Activated naive CD4-positive, alpha-beta T cell treated with anti-CD3 and anti-CD28 coated beads for 36 hours (primary cell): ENCODE measurements at regions not wholly inside any gene's neighbourhood (a gene's known extent, or its start where the extent isn't known, plus 50 kb on each side); places are given as distances from the start of the nearest gene placed in this dataset.
A peak's percentile ranks its signal among the peaks of the same experiment; 100 is the strongest.
"Not testable (repeated sequence)": the region's sequence is repeated elsewhere in the genome, so short reads cannot be mapped to it uniquely, and the experiment has no call there.

Experiments used
- CTCF ChIA-PET: fragments of 350-600 bp; sonication (Branson Sonifier 250); formaldehyde crosslinking; loops from one replicate; lab custom pipeline; 2021; ENCODE audit warnings: antibody characterized with exemption; lab: Charles Lee
- DNase-seq: peaks from one replicate; pipeline ENCODE4 v3.0.0-alpha.2; 2020
- H3K27ac Mint-ChIP-seq: one replicate; pipeline ENCODE4 v1.8.0; 2021; ENCODE audit warnings: mild to moderate bottlenecking, mixed read lengths
- H3K27me3 Mint-ChIP-seq: one replicate; pipeline ENCODE4 v1.8.0; 2021; ENCODE audit warnings: low read depth, mixed read lengths
- H3K36me3 Mint-ChIP-seq: one replicate; pipeline ENCODE4 v1.8.0; 2021; ENCODE audit warnings: low read depth, mixed read lengths
- H3K4me1 Mint-ChIP-seq: one replicate; pipeline ENCODE4 v1.8.0; 2021; ENCODE audit warnings: low read depth, mixed read lengths
- H3K4me3 Mint-ChIP-seq: one replicate; pipeline ENCODE4 v1.8.0; 2021; ENCODE audit warnings: mild to moderate bottlenecking, moderate library complexity, mixed read lengths
- H3K9me3 Mint-ChIP-seq: one replicate; pipeline ENCODE4 v1.8.0; 2021; ENCODE audit warnings: mixed read lengths
- intact Hi-C: fragments of 100-400 bp; cut with micrococcal nuclease; formaldehyde crosslinking; loops from one replicate; pipeline ENCODE4 v1.15.1; 2023

DNA sequence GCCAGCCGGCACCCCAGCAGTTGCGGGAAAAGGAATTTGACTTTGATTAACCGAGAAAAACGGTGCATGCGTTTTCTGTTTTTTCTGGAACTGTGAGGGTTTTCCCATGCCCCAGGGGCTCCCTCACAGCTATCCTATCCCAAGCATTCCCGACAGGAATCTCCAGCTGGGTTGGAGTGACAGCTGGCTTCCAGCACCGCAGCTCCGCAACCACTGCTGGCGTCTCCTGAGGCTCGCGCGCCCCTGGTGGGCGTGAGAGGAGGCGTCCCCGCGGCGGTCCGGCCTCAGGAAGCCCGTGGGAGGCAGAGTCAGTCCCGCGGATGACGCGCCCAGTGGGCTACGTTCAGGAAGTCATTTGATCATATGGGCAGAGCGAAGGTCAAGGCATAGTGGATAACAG is 623.2 kb downstream of the SPATA31A6 start:
- intact Hi-C loops, H3K9me3 Mint-ChIP-seq, H3K27ac Mint-ChIP-seq, CTCF ChIA-PET, H3K27me3 Mint-ChIP-seq, DNase-seq, H3K4me3 Mint-ChIP-seq, H3K4me1 Mint-ChIP-seq, H3K36me3 Mint-ChIP-seq: not testable (repeated sequence)

DNA sequence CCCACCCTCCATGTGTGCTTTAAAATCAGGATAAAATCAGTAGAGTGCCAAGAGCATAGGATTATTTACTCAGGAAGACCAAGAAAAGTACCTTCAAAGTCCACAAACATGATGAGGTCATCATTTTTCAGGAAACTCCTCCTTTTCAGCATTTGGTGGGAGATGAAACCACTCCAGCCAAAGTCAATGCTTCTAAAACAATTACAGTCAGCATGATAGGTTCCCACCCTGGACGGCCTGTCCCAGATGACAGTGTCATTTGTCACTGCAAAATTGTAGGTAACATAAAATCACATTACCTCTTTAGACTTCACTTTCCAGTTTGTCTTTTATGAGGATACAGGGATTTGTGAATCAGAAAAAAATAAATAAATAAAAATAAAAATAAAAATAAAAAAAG is 638.0 kb downstream of the SPATA31A6 start:
- CTCF ChIA-PET, H3K36me3 Mint-ChIP-seq, DNase-seq, H3K27me3 Mint-ChIP-seq, H3K9me3 Mint-ChIP-seq, H3K4me1 Mint-ChIP-seq, H3K4me3 Mint-ChIP-seq, H3K27ac Mint-ChIP-seq, intact Hi-C loops: not testable (repeated sequence)

DNA sequence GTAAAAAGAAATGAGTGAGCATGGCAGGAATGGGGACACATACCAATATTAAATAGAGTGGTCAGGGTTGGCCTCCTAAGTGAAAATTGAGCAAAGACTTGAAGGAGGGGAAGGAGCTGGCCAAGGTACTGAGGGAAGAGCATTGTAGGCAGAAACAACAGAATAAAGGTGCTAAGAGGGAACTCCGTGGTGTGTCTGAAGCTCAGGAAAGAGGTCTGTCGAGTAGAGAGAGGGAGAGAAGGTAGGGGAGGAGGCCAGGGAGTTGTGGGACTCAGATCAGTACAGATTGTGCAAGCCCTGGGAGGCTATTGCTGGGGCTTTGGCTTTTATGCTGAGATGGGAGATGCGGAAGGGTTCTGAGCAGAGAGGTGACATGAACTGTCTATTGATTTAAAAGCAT is 664.7 kb downstream of the SPATA31A6 start:
- not testable (repeated sequence) for H3K36me3 Mint-ChIP-seq

DNA sequence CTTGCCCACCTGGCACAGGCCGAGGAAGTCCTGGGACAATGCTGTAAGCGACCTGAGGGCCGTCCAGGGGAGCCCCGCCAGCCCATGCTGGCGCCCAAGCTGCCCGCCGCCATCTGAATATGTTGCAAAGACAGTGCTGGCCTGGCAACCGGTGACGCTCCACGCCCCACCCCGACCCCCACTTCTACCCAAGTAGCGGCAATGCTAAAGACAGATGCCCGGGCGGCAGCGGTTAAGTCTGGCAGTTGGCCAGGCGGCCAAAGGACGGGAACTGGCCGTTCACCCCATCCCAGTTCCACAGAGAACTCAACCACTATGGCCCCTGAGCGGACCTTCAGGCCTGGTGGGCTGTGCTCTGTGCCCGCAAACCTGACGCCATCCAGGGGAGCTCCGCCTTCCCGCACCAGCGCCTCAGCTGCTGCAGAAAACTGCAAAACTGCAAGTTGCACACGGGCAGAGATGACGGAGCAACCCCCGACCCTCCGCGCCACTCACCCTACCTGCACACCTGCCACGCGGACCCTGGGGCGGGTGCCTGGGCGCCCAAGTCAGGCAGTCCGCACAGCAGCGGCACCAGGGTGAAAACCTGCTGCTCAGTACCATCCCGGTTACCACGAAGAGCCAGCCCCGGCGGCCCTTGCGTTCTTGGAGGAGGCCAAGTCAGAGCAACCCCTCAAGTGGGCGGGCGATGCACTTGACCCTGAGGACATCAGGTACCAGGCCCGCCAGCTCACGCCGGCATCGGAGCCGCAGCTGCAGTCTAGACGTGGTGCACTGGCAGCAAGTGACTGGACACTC is 667.6 kb downstream of the SPATA31A6 start:
- H3K4me3 Mint-ChIP-seq, CTCF ChIA-PET, H3K9me3 Mint-ChIP-seq, DNase-seq, H3K27ac Mint-ChIP-seq, H3K27me3 Mint-ChIP-seq, H3K36me3 Mint-ChIP-seq, H3K4me1 Mint-ChIP-seq, intact Hi-C loops: not testable (repeated sequence)

More for the DNA sequence above, 664.7 kb downstream of the SPATA31A6 start:
- intact Hi-C loops, H3K27ac Mint-ChIP-seq, H3K27me3 Mint-ChIP-seq, CTCF ChIA-PET, H3K9me3 Mint-ChIP-seq, H3K4me3 Mint-ChIP-seq, H3K4me1 Mint-ChIP-seq, DNase-seq: not testable (repeated sequence)

DNA sequence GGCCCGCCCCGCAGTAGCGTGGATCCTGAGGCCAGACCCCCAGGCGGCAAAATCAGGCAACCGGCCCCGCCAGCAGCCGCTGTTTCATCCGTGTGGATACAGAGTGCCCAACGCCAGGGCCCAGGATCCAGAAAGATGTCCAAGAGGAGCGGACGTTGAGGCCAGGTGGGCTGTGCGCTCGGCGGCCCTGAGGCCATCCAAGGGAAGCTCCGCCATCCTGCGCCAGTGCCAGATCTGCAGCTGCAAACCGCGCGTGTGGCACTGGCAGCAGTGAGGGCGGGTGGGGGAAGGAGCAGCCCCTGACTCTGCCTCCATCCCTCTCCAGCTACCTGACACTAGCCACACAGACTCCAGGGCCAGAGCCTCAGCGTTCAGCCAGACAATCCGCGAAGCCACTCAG is 668.2 kb downstream of the SPATA31A6 start:
- H3K27me3 Mint-ChIP-seq, DNase-seq, CTCF ChIA-PET, intact Hi-C loops, H3K27ac Mint-ChIP-seq, H3K36me3 Mint-ChIP-seq, H3K9me3 Mint-ChIP-seq, H3K4me3 Mint-ChIP-seq, H3K4me1 Mint-ChIP-seq: not testable (repeated sequence)

DNA sequence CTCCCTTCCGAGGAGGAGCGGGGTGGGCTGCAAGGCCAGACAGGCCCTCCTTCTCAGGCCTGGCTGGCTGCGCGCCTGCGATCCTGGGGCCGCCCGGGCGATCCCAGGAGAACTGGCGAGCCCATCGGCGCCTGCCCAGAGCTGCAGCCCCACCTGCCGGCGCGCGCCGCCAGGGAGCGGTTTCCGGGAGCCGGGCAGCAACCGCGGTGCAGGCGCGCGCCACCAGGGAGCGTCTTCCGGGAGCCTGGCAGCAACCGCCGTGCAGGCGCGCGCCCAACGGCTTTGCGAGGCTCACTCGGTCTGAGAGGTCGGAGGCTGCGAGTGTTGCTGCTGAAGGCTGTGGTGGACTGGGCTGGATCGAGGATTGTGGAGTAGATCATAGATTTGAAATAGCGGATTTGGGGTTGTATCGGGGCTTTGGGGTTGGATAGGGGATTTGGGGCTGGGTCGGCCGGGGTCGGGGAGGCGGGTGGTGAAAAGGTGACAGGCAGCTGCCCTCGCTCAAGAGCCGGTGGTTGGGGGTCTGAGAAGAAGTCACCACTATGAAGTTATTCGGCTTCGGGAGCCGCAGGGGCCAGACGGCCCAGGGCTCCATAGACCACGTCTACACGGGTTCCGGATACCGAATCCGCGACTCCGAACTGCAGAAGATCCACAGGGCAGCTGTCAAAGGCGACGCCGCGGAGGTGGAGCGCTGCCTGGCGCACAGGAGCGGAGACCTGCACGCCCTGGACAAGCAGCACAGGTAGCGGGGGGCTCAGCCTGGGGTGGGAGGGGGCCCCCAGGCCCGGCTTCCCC is 668.9 kb downstream of the SPATA31A6 start:
- H3K4me3 Mint-ChIP-seq, H3K36me3 Mint-ChIP-seq, CTCF ChIA-PET, H3K4me1 Mint-ChIP-seq, intact Hi-C loops, H3K27me3 Mint-ChIP-seq, H3K9me3 Mint-ChIP-seq, H3K27ac Mint-ChIP-seq: not testable (repeated sequence)
- DNase-seq = peak; percentile 8

DNA sequence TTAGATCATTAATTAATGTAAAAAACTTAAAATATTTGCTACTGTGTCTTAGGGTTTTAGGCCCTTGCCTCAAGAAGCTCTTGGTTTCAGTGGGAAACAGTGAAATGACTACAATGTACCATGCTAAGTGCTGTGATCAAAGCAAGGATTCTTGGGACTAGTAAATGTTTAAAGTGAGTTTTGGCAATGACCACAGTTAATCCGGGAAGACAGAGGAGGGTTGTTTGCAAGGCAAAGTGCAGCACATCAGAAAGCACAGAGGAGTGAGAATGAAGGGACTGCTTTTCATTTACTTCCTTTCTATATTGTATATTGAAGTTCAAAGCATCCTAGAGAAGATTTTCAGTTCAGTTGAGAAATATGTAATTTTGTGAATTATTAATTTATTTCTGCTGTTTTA is 676.7 kb downstream of the SPATA31A6 start:
- H3K4me1 Mint-ChIP-seq, H3K36me3 Mint-ChIP-seq, H3K27ac Mint-ChIP-seq, H3K27me3 Mint-ChIP-seq, CTCF ChIA-PET, H3K4me3 Mint-ChIP-seq, DNase-seq, H3K9me3 Mint-ChIP-seq, intact Hi-C loops: not testable (repeated sequence)

DNA sequence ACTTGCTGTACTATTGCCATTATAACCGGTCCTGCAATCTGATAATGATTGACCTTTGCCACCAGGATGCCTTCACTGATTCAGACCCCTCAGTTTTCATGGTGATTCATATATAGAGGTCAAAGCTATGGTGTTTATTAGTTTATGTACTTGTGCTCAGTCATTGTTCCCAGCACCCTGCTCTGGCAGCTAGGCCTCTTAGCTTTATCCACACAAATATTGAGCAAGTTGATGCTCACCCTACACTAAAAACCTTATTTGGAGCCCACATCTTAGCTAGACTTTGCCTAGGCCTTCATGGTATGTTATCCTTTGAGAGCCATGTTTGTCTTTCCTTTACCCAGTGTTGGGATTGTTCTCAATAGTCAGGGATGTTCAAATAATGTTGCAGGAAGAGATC is 679.0 kb downstream of the SPATA31A6 start:
- CTCF ChIA-PET, intact Hi-C loops, H3K4me3 Mint-ChIP-seq, H3K4me1 Mint-ChIP-seq, H3K36me3 Mint-ChIP-seq, H3K27ac Mint-ChIP-seq, H3K9me3 Mint-ChIP-seq, DNase-seq, H3K27me3 Mint-ChIP-seq: not testable (repeated sequence)
